ENCODE measurements at regions not wholly inside any gene's neighbourhood (a gene's known extent, or its start where the extent isn't known, plus 50 kb on each side); places are given as distances from the start of the nearest gene placed in this dataset.
"Not testable (repeated sequence)": the region's sequence is repeated elsewhere in the genome, so short reads cannot be mapped to it uniquely, and the experiment has no call there.

DNA sequence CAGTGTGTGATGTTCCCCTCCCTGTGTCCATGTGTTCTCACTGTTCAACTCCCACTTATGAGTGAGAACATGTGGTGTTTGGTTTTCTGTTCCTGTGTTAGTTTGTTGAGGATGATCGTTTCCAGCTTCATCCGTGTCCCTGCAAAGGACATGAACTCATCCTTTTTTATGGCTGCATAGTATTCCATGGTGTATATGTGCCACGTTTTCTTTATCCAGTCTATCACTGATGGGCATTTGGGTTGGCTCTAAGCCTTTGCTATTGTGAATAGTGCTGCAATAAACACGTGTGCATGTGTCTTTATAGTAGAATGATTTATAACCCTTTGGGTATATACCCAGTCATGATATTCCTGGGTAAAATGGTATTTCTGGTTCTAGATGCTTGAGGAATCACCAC is 316.6 kb upstream of the KCNMB2 start:
- not testable (repeated sequence) for H3K4me3 ChIP-seq (ENCODE audit: low read length in 3 of 3); H3K9me3 ChIP-seq (ENCODE audit: control insufficient read depth in 3 of 3, low read length in 3 of 3)

DNA sequence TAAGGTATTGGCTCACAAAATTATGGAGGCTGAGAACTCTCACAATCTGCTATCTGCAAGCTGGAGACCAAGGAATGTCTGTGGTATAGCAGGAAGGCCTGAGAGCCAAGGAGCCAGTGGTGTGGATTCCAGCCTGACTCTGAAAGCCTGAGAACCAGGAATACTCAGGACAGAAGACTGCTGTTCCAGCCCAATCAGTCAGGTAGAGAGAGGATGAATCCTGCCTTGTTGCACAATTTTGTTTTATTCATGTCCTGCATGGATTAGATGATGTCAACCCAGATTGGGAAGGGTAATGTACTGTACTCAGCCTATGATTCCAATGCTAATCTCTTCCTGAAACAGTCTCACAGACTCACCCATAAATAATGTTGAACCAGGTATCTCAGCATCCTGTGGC is 312.4 kb upstream of the KCNMB2 start:
- no peak overlapping the region for H3K4me3 ChIP-seq (ENCODE audit: low read length in 3 of 3)
- H3K4me1 ChIP-seq (ENCODE audit: control insufficient read depth in 3 of 3, insufficient read depth in 3 of 3, low read length in 3 of 3), result no peaks in the 10 kb centered on the region
- H3K27ac ChIP-seq (ENCODE audit: low read depth, low read length), result no peak overlapping the region
- no peaks in the 10 kb centered on the region for H3K9me3 ChIP-seq (ENCODE audit: control insufficient read depth in 3 of 3, low read length in 3 of 3)
- H3K27me3 ChIP-seq (ENCODE audit: control insufficient read depth in 3 of 3, insufficient read depth in 3 of 3, low read length in 3 of 3), result no peaks in the 10 kb centered on the region
- no peaks in the 10 kb centered on the region for H3K36me3 ChIP-seq (ENCODE audit: control insufficient read depth in 3 of 3, insufficient read depth in 3 of 3, low read length in 3 of 3)
- H3K9ac ChIP-seq (ENCODE audit: low read depth in 1 of 3, low read length in 3 of 3), result no peak overlapping the region

More for the DNA sequence above, 316.6 kb upstream of the KCNMB2 start:
- not testable (repeated sequence) for H3K27ac ChIP-seq (ENCODE audit: low read depth, low read length); H3K4me1 ChIP-seq (ENCODE audit: control insufficient read depth in 3 of 3, insufficient read depth in 3 of 3, low read length in 3 of 3); H3K9ac ChIP-seq (ENCODE audit: low read depth in 1 of 3, low read length in 3 of 3); H3K27me3 ChIP-seq (ENCODE audit: control insufficient read depth in 3 of 3, insufficient read depth in 3 of 3, low read length in 3 of 3); H3K36me3 ChIP-seq (ENCODE audit: control insufficient read depth in 3 of 3, insufficient read depth in 3 of 3, low read length in 3 of 3)

DNA sequence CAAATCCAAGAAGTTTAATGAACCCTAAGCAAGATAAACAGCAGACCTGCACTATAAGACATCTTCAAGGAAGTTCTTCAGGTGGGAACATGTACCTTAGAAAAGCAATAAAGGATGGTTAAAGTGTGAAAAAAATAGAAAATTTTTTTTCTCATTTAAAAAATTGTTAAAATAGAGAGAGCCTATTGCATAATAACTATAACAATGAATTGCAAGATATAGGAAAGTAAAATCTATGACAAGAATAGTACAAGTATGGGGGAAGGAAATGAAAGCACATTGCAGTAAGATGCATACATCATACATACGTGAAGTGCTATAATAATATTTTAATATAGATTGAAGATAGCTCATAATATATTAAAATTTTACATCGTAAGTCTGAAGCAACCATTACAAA is 310.1 kb upstream of the KCNMB2 start:
- H3K27ac ChIP-seq (ENCODE audit: low read depth, low read length), result no peak overlapping the region
- H3K4me3 ChIP-seq (ENCODE audit: low read length in 3 of 3), result no peak overlapping the region
- H3K9ac ChIP-seq (ENCODE audit: low read depth in 1 of 3, low read length in 3 of 3), result no peak overlapping the region
- H3K36me3 ChIP-seq (ENCODE audit: control insufficient read depth in 3 of 3, insufficient read depth in 3 of 3, low read length in 3 of 3), result no peaks in the 10 kb centered on the region
- H3K27me3 ChIP-seq (ENCODE audit: control insufficient read depth in 3 of 3, insufficient read depth in 3 of 3, low read length in 3 of 3), result no peaks in the 10 kb centered on the region
- no peaks in the 10 kb centered on the region for H3K4me1 ChIP-seq (ENCODE audit: control insufficient read depth in 3 of 3, insufficient read depth in 3 of 3, low read length in 3 of 3)
- no peaks in the 10 kb centered on the region for H3K9me3 ChIP-seq (ENCODE audit: control insufficient read depth in 3 of 3, low read length in 3 of 3)

DNA sequence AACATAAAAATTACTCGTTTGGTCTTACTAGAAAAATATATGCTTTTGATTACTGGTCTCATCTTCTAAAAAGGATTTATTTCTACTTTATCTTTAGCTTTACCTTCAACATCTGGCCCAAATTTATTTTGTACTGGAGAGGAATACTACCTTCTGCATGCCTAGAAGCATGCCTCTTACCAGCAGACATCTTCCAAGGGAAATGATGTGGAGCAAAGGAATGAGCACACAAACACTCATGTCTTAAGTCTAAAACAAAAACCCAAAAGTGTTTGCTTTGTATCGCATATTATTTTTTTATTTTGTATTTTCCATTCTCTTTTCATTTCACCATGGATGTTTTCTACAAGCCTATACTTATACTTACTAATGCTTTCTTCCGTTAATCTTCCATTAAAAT is 304.6 kb upstream of the KCNMB2 start:
- H3K4me3 ChIP-seq (ENCODE audit: low read length in 3 of 3), result no peak overlapping the region
- no peaks in the 10 kb centered on the region for H3K4me1 ChIP-seq (ENCODE audit: control insufficient read depth in 3 of 3, insufficient read depth in 3 of 3, low read length in 3 of 3)
- H3K9ac ChIP-seq (ENCODE audit: low read depth in 1 of 3, low read length in 3 of 3), result no peak overlapping the region
- H3K9me3 ChIP-seq (ENCODE audit: control insufficient read depth in 3 of 3, low read length in 3 of 3), result no peaks in the 10 kb centered on the region
- H3K27me3 ChIP-seq (ENCODE audit: control insufficient read depth in 3 of 3, insufficient read depth in 3 of 3, low read length in 3 of 3), result no peaks in the 10 kb centered on the region
- no peak overlapping the region for H3K27ac ChIP-seq (ENCODE audit: low read depth, low read length)
- H3K36me3 ChIP-seq (ENCODE audit: control insufficient read depth in 3 of 3, insufficient read depth in 3 of 3, low read length in 3 of 3), result no peaks in the 10 kb centered on the region

DNA sequence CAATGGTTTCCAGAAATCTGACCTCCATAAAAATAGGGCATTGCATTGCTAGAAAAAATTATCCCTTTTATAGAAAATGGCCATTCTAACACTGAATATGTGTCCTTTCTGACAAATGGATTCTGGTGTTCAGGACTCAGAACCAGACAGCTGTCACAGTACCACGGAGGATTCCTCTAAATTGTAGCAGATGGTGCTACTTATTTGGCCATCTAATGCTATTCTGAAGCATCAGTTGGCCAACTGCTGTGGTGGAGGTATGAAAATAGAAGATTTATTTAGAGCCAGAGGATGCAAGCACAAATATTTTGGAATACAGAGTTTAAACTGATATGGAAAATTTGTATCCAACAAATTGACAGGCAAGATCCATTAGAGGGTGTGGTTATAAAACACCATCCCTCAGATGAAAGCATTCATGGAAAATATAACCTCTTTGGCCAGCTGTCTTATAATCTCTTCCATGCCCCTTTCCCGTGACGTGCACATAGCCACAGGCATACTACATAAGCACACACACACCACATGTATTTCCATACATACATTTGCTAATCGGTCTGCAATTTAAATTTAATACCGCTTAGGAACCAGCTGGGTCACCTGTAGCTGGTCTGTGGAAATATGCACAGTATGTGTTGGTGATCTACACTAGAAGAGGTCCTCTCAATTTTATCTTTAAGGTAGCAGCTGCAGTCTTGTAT is 302.7 kb upstream of the KCNMB2 start:
- Histone ChIP-seq H3K36me3 (ENCODE audit: control insufficient read depth in 3 of 3, insufficient read depth in 3 of 3, low read length in 3 of 3) (no peaks in the 10 kb centered on the region), H3K4me3 (ENCODE audit: low read length in 3 of 3) (no peak overlapping the region), H3K9me3 (ENCODE audit: control insufficient read depth in 3 of 3, low read length in 3 of 3) (no peaks in the 10 kb centered on the region), H3K9ac (ENCODE audit: low read depth in 1 of 3, low read length in 3 of 3) (no peak overlapping the region), H3K27me3 (ENCODE audit: control insufficient read depth in 3 of 3, insufficient read depth in 3 of 3, low read length in 3 of 3) (no peaks in the 10 kb centered on the region), H3K27ac (ENCODE audit: low read depth, low read length) (no peak overlapping the region), H3K4me1 (ENCODE audit: control insufficient read depth in 3 of 3, insufficient read depth in 3 of 3, low read length in 3 of 3) (no peaks in the 10 kb centered on the region)

DNA sequence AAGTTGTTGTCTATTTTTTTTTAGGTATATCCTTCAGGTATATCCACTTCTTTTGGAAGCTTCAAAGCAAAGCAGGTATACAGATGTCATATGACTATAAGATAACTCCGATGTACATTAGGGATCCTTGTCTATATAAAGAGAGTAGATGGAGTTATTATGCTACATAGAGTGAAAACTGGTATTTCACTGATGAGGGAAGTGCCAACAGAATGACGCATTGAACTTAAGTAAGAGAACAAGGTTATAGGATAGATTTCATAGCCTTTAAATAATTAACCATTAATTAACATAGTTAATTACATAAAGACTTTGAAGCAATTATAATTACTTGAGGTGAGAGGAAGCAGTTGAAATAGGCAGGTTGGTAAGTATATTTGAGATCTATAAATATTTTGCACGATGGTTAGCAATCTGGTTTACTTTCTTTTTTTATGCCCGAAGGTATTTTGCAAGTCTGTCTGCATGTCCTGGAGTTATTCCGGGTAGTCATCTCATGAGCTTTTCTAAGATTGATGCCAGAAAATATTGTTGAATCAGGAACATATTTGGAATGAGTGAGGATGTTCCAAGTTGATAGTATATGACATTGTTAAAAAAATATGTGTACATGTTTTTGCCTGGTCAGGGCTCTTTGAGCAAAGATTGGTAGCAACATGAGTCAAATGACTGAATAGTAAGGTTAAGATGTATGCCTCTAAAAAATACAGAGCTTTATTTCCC is 299.5 kb upstream of the KCNMB2 start:
- Histone ChIP-seq H3K4me3 (ENCODE audit: low read length in 3 of 3) (no peak overlapping the region), H3K9ac (ENCODE audit: low read depth in 1 of 3, low read length in 3 of 3) (no peak overlapping the region), H3K27me3 (ENCODE audit: control insufficient read depth in 3 of 3, insufficient read depth in 3 of 3, low read length in 3 of 3) (no peaks in the 10 kb centered on the region), H3K9me3 (ENCODE audit: control insufficient read depth in 3 of 3, low read length in 3 of 3) (no peaks in the 10 kb centered on the region), H3K4me1 (ENCODE audit: control insufficient read depth in 3 of 3, insufficient read depth in 3 of 3, low read length in 3 of 3) (no peaks in the 10 kb centered on the region), H3K27ac (ENCODE audit: low read depth, low read length) (no peak overlapping the region), H3K36me3 (ENCODE audit: control insufficient read depth in 3 of 3, insufficient read depth in 3 of 3, low read length in 3 of 3) (no peaks in the 10 kb centered on the region)

DNA sequence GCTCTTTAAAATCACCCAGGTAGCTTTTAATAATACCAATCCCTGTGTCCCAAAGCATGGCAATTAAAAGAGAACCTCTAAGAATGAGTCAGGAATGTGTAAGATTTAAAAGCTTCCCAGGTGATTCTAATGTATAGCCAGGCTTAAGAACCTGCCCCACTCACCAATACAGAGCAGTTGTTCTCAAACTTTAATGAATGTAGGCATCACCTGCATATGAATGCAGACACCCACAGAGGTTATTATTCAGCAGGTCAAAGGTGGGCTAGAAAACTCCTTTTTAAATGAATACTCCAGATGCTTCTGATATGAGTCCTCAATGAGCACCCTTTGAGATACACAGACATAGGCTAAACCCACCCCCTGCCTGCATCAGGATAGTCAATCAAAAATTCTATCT is 298.1 kb upstream of the KCNMB2 start:
- H3K36me3 ChIP-seq (ENCODE audit: control insufficient read depth in 3 of 3, insufficient read depth in 3 of 3, low read length in 3 of 3), result no peaks in the 10 kb centered on the region

DNA sequence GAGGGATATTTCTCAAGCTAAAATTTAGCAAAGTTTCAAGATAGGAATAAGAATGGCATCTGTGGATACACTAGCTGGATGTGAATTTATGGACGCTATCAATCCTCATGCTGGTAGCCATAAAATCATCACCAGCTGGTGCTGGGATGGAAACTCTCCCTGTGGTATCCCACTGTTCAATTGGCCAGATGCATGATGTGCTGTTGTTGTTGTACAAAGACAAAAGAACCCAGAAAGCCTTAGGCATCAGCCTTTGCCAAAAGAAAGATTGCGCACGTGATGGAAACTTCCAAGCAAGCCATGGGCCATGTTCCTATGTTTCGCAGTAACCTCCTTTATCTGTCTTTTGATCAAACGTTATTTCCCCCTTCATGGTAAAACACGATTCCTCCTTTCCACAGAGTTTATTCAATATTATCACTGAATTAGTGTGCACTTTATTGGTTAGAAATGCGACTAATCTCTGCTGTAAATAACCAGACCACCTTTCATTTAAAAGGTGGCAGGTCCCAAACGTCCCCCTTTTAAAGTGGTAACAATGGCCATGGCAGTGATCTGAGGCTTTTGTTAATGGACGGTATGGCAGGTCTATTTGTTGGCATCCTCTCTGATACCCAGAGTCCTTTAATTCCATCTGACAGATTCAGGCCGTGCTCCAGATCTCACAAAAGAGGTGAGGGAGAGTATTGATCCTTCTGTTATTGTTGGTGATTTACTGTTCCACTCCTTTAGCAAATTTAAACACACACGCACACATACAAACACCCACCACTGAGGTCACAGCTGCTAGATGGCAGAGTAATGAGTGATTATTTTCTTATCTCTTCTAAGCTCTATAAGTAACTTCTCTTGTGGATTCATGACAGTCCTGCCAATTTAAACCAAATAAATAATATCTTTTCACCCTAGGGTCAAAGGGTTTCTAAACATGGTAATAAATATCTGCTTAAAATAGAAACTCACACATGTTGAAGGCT is 291.2 kb upstream of the KCNMB2 start:
- Histone ChIP-seq H3K9ac (ENCODE audit: low read depth in 1 of 3, low read length in 3 of 3) (no peak overlapping the region), H3K27me3 (ENCODE audit: control insufficient read depth in 3 of 3, insufficient read depth in 3 of 3, low read length in 3 of 3) (no peaks in the 10 kb centered on the region), H3K27ac (ENCODE audit: low read depth, low read length) (no peak overlapping the region), H3K9me3 (ENCODE audit: control insufficient read depth in 3 of 3, low read length in 3 of 3) (no peaks in the 10 kb centered on the region), H3K36me3 (ENCODE audit: control insufficient read depth in 3 of 3, insufficient read depth in 3 of 3, low read length in 3 of 3) (no peaks in the 10 kb centered on the region), H3K4me3 (ENCODE audit: low read length in 3 of 3) (no peak overlapping the region), H3K4me1 (ENCODE audit: control insufficient read depth in 3 of 3, insufficient read depth in 3 of 3, low read length in 3 of 3) (no peaks in the 10 kb centered on the region)

More for the DNA sequence above, 298.1 kb upstream of the KCNMB2 start:
- Histone ChIP-seq H3K4me3 (ENCODE audit: low read length in 3 of 3) (no peak overlapping the region), H3K27ac (ENCODE audit: low read depth, low read length) (no peak overlapping the region), H3K4me1 (ENCODE audit: control insufficient read depth in 3 of 3, insufficient read depth in 3 of 3, low read length in 3 of 3) (no peaks in the 10 kb centered on the region), H3K9ac (ENCODE audit: low read depth in 1 of 3, low read length in 3 of 3) (no peak overlapping the region), H3K9me3 (ENCODE audit: control insufficient read depth in 3 of 3, low read length in 3 of 3) (no peaks in the 10 kb centered on the region), H3K27me3 (ENCODE audit: control insufficient read depth in 3 of 3, insufficient read depth in 3 of 3, low read length in 3 of 3) (no peaks in the 10 kb centered on the region)

DNA sequence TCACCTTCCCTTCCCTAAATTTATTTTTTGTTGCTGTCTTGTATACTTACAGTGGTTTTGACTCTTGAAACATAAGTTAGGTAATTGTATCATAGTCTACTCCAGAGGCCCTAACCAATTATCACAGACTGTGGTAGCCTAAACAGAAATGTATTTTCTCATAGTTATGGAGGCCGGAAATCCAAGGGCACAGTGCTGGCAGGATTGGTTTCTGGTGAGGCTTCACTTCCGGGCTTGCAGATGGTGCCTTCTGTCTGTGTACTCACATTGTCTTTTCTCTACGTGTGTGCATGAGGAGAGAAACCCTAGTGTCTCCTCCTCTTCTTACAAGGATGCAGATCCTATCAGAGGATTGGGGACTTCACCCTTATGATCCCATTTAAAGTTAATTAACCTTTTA is 290.2 kb upstream of the KCNMB2 start:
- H3K4me3 ChIP-seq (ENCODE audit: low read length in 3 of 3), result no peak overlapping the region
- H3K36me3 ChIP-seq (ENCODE audit: control insufficient read depth in 3 of 3, insufficient read depth in 3 of 3, low read length in 3 of 3), result no peaks in the 10 kb centered on the region
- H3K9me3 ChIP-seq (ENCODE audit: control insufficient read depth in 3 of 3, low read length in 3 of 3), result no peaks in the 10 kb centered on the region
- no peaks in the 10 kb centered on the region for H3K4me1 ChIP-seq (ENCODE audit: control insufficient read depth in 3 of 3, insufficient read depth in 3 of 3, low read length in 3 of 3)
- no peaks in the 10 kb centered on the region for H3K27me3 ChIP-seq (ENCODE audit: control insufficient read depth in 3 of 3, insufficient read depth in 3 of 3, low read length in 3 of 3)
- no peak overlapping the region for H3K27ac ChIP-seq (ENCODE audit: low read depth, low read length)
- H3K9ac ChIP-seq (ENCODE audit: low read depth in 1 of 3, low read length in 3 of 3), result no peak overlapping the region

DNA sequence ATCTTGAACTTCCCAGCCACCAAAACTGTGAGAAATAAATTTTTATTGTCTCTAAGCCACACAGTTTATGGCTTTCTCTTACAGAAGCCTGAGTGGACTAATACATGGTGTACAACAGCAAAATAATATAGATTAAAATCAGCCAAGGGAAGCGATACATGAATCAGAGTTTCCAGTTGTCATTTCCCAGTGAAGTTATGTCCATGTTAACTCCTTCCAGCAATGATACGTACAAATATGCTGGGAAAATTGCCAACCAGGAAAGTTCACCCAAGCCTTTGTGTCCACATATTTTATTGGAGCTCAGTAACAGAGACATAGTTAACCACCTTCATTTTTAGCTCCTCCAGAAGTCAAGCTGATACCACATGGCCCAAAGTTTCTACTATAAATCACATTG is 280.9 kb upstream of the KCNMB2 start:
- Histone ChIP-seq H3K4me3 (ENCODE audit: low read length in 3 of 3) (no peak overlapping the region), H3K27ac (ENCODE audit: low read depth, low read length) (no peak overlapping the region), H3K9me3 (ENCODE audit: control insufficient read depth in 3 of 3, low read length in 3 of 3) (no peaks in the 10 kb centered on the region), H3K27me3 (ENCODE audit: control insufficient read depth in 3 of 3, insufficient read depth in 3 of 3, low read length in 3 of 3) (no peaks in the 10 kb centered on the region), H3K4me1 (ENCODE audit: control insufficient read depth in 3 of 3, insufficient read depth in 3 of 3, low read length in 3 of 3) (no peaks in the 10 kb centered on the region), H3K9ac (ENCODE audit: low read depth in 1 of 3, low read length in 3 of 3) (no peak overlapping the region), H3K36me3 (ENCODE audit: control insufficient read depth in 3 of 3, insufficient read depth in 3 of 3, low read length in 3 of 3) (no peaks in the 10 kb centered on the region)

Measured in skeletal muscle tissue (tissue), 3 donors.